ENCODE measurements at regions not wholly inside any gene's neighbourhood (a gene's known extent, or its start where the extent isn't known, plus 50 kb on each side); places are given as distances from the start of the nearest gene placed in this dataset.
"Not testable (repeated sequence)": the region's sequence is repeated elsewhere in the genome, so short reads cannot be mapped to it uniquely, and the experiment has no call there.

DNA sequence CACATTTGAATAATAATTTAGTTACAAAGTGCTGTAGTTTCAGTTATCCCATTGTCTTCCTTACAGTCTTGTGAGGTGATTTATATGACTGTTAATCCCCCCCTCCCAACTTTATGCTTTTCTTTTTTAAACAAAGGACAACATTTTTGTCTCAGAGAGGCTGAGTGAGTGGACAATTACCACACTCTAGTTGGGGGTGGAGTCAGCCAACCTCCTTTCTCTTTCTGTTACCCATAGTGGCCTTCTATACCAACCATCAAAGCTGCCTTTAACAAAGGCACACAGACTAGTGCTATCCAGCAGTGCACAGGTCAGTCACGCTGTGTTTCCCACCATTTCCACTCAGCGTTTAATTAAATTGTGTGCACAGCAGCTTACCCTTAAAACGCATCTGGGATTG lies 114.3 kb upstream of the SPATA31A3 start:
- TF ChIP-seq CTCF, POLR2A (IDR thresholded peaks at IDR 0.05): not testable (repeated sequence)

Measured in uterus (tissue), 2 donors.